ENCODE measurements at regions not wholly inside any gene's neighbourhood (a gene's known extent, or its start where the extent isn't known, plus 50 kb on each side); places are given as distances from the start of the nearest gene placed in this dataset.

GRCh38 chr3:118408431-118408830 lies 626.2 kb downstream of the IGSF11 start:
- H3K36me3 ChIP-seq (ENCODE audit: insufficient read depth, low read length) = no peaks in the 10 kb centered on the region
- no peaks in the 10 kb centered on the region for H3K9me3 ChIP-seq (ENCODE audit: control insufficient read depth in 1 of 2, insufficient read depth in 1 of 2, low read length in 2 of 2)
- TF ChIP-seq CTCF (IDR thresholded peaks at IDR 0.05) = no peak
- H3K27ac ChIP-seq (ENCODE audit: low read depth in 1 of 2, low read length in 2 of 2) = no peak overlapping the region
- Mint-ChIP-seq H3K36me3 (ENCODE audit: low read depth) (no peaks in the 10 kb centered on the region), H3K4me3 (no peak overlapping the region), H3K27me3 (no peaks in the 10 kb centered on the region), H3K9me3 (peaks cover 12% of the 10 kb centered on the region), H3K4me1 (ENCODE audit: low read depth) (no peaks in the 10 kb centered on the region), H3K27ac (no peak overlapping the region)
- CTCF ChIA-PET = no interaction called here
- intact Hi-C loops (cut with DNase I, micrococcal nuclease) = no loop called here
- DNase-seq (no peak), ATAC-seq (ENCODE audit: poor library complexity) (no peak)
- POLR2A ChIA-PET = no interaction called here
- no peaks in the 10 kb centered on the region for H3K27me3 ChIP-seq (ENCODE audit: control insufficient read depth in 1 of 2, insufficient read depth in 2 of 2, low read length in 2 of 2)
- no peaks in the 10 kb centered on the region for H3K4me1 ChIP-seq (ENCODE audit: insufficient read depth, low read length)
- no peak overlapping the region for H3K4me3 ChIP-seq (ENCODE audit: low read length)

GRCh38 chr3:118412503-118412902 lies 622.1 kb downstream of the IGSF11 start:
- ATAC-seq (ENCODE audit: poor library complexity) (no peak), DNase-seq (no peak)
- intact Hi-C loops (cut with DNase I, micrococcal nuclease) = no loop called here
- no peaks in the 10 kb centered on the region for H3K27me3 ChIP-seq (ENCODE audit: control insufficient read depth in 1 of 2, insufficient read depth in 2 of 2, low read length in 2 of 2)
- no peak for TF ChIP-seq CTCF (IDR thresholded peaks at IDR 0.05)
- no peak overlapping the region for H3K4me3 Mint-ChIP-seq
- no peaks in the 10 kb centered on the region for H3K36me3 ChIP-seq (ENCODE audit: insufficient read depth, low read length)
- POLR2A ChIA-PET = no interaction called here
- H3K4me3 ChIP-seq (ENCODE audit: low read length) = no peak overlapping the region
- no peaks in the 10 kb centered on the region for H3K27me3 Mint-ChIP-seq
- no peaks in the 10 kb centered on the region for H3K36me3 Mint-ChIP-seq (ENCODE audit: low read depth)
- H3K4me1 ChIP-seq (ENCODE audit: insufficient read depth, low read length) = no peaks in the 10 kb centered on the region
- no peak overlapping the region for H3K27ac ChIP-seq (ENCODE audit: low read depth in 1 of 2, low read length in 2 of 2)
- H3K9me3 Mint-ChIP-seq = peaks cover 4% of the 10 kb centered on the region
- no peak overlapping the region for H3K27ac Mint-ChIP-seq
- H3K9me3 ChIP-seq (ENCODE audit: control insufficient read depth in 1 of 2, insufficient read depth in 1 of 2, low read length in 2 of 2) = no peaks in the 10 kb centered on the region
- CTCF ChIA-PET = no interaction called here
- H3K4me1 Mint-ChIP-seq (ENCODE audit: low read depth) = no peaks in the 10 kb centered on the region

GRCh38 chr3:118425272-118425837 lies 609.3 kb downstream of the IGSF11 start:
- Histone ChIP-seq H3K4me1 (ENCODE audit: insufficient read depth, low read length) (no peaks in the 10 kb centered on the region), H3K36me3 (ENCODE audit: insufficient read depth, low read length) (no peaks in the 10 kb centered on the region), H3K4me3 (ENCODE audit: low read length) (no peak overlapping the region), H3K27ac (ENCODE audit: low read depth in 1 of 2, low read length in 2 of 2) (no peak overlapping the region), H3K9me3 (ENCODE audit: control insufficient read depth in 1 of 2, insufficient read depth in 1 of 2, low read length in 2 of 2) (peaks cover 0 to 7% of the 10 kb centered on the region in 2 experiments), H3K27me3 (ENCODE audit: control insufficient read depth in 1 of 2, insufficient read depth in 2 of 2, low read length in 2 of 2) (no peaks in the 10 kb centered on the region)
- H3K4me3 Mint-ChIP-seq = no peak overlapping the region
- H3K36me3 Mint-ChIP-seq (ENCODE audit: low read depth) = no peaks in the 10 kb centered on the region
- POLR2A ChIA-PET = no interaction called here
- H3K4me1 Mint-ChIP-seq (ENCODE audit: low read depth) = no peaks in the 10 kb centered on the region
- no peaks in the 10 kb centered on the region for H3K27me3 Mint-ChIP-seq
- CTCF ChIA-PET = no interaction called here
- H3K27ac Mint-ChIP-seq = no peak overlapping the region
- H3K9me3 Mint-ChIP-seq = peaks cover 10% of the 10 kb centered on the region
- ATAC-seq (ENCODE audit: poor library complexity) (no peak), DNase-seq (no peak)
- no peak for TF ChIP-seq CTCF (IDR thresholded peaks at IDR 0.05)
- intact Hi-C loops (cut with DNase I, micrococcal nuclease) = no loop called here

Measured in CD4-positive, alpha-beta T cell (primary cell).